NCI-H510A (cell line): ENCODE measurements at regions not wholly inside any gene's neighbourhood (a gene's known extent, or its start where the extent isn't known, plus 50 kb on each side); places are given as distances from the start of the nearest gene placed in this dataset.

Experiments used
- DNase-seq: peaks from one replicate; lab custom pipeline; 2025; lab: John Stamatoyannopoulos, UW

GRCh38 chr10:88023676-88024075 is 160.3 kb downstream of the PTEN start:
- DNase-seq: no peak

GRCh38 chr10:88026031-88026430 is 162.6 kb downstream of the PTEN start:
- DNase-seq: no peak

- no peak for DNase-seq
These were observed 164.1 kb downstream of the PTEN start for GRCh38 chr10:88027570-88027969.

GRCh38 chr10:88028072-88028471 is 164.6 kb downstream of the PTEN start:
- no peak for DNase-seq

GRCh38 chr10:88028654-88029053 is 165.2 kb downstream of the PTEN start:
- no peak for DNase-seq

- no peak for DNase-seq
These were observed 169.1 kb downstream of the PTEN start for GRCh38 chr10:88032566-88032965.

GRCh38 chr10:88033385-88033784 is 170.0 kb downstream of the PTEN start:
- no peak for DNase-seq

- no peak for DNase-seq
These were observed 170.4 kb downstream of the PTEN start for GRCh38 chr10:88033793-88034192.

- DNase-seq: no peak
These were observed 172.7 kb downstream of the PTEN start for GRCh38 chr10:88036126-88036525.

- no peak for DNase-seq
These were observed 174.2 kb downstream of the PTEN start for GRCh38 chr10:88037623-88038022.

- no peak for DNase-seq
These were observed 174.8 kb downstream of the PTEN start for GRCh38 chr10:88038268-88038667.

- DNase-seq: no peak
These were observed 176.2 kb downstream of the PTEN start for GRCh38 chr10:88039496-88040200.

GRCh38 chr10:88041243-88042159 is 178.1 kb downstream of the PTEN start:
- DNase-seq: no peak

- no peak for DNase-seq
These were observed 179.0 kb downstream of the PTEN start for GRCh38 chr10:88042160-88043100.

GRCh38 chr10:88045096-88045495 is 181.7 kb downstream of the PTEN start:
- no peak for DNase-seq

GRCh38 chr10:88045656-88046415 is 182.4 kb downstream of the PTEN start:
- no peak for DNase-seq

- DNase-seq: no peak
These were observed 184.2 kb downstream of the PTEN start for GRCh38 chr10:88047579-88047978.

- DNase-seq: no peak
These were observed 184.9 kb downstream of the PTEN start for GRCh38 chr10:88048312-88048711.

- DNase-seq: no peak
These were observed 185.8 kb downstream of the PTEN start for GRCh38 chr10:88049204-88049603.

GRCh38 chr10:88057720-88058119 is 194.3 kb downstream of the PTEN start:
- DNase-seq: no peak

- no peak for DNase-seq
These were observed 195.3 kb downstream of the PTEN start for GRCh38 chr10:88058750-88059149.
